Gastroesophageal sphincter (tissue), 3 donors: ENCODE measurements at regions not wholly inside any gene's neighbourhood (a gene's known extent, or its start where the extent isn't known, plus 50 kb on each side); places are given as distances from the start of the nearest gene placed in this dataset.

Source experiments
- CTCF ChIP-seq, 4 experiments: fragments of 200-600 bp in 2 of 4; fragments of 450-650 bp in 2 of 4; sonication (generic) in 1 of 4; IDR thresholded peaks; one replicate each; pipeline ENCODE4 v1.5.1; 2017 to 2019; ENCODE audit warnings: antibody characterized with exemption in 4 of 4, mild to moderate bottlenecking in 2 of 4, moderate library complexity in 2 of 4
- EP300 ChIP-seq: sonication (generic); formaldehyde crosslinking; IDR thresholded peaks from one replicate; pipeline ENCODE4 v1.6.1; 2017; ENCODE audit warnings: antibody characterized with exemption, mild to moderate bottlenecking
- POLR2A ChIP-seq, 2 donors: fragments of 450-650 bp; IDR thresholded peaks; one replicate each; pipeline ENCODE4 v1.6.1; 2017; ENCODE audit warnings: antibody characterized with exemption in 2 of 2, mild to moderate bottlenecking in 2 of 2, moderate library complexity in 1 of 2
- POLR2AphosphoS5 ChIP-seq: sonication (generic); formaldehyde crosslinking; IDR thresholded peaks from one replicate; pipeline ENCODE4 v1.6.1; 2017; ENCODE audit warnings: antibody characterized with exemption

- TF ChIP-seq POLR2A (IDR thresholded peaks at IDR 0.05), result no peak
- no peak for TF ChIP-seq CTCF (IDR thresholded peaks at IDR 0.05)
- no peak for TF ChIP-seq POLR2AphosphoS5
- TF ChIP-seq EP300, result no peak
Measured at GRCh38 chr11:106246495-106246894, 169.0 kb downstream of the AASDHPPT start.
